ENCODE measurements at regions not wholly inside any gene's neighbourhood (a gene's known extent, or its start where the extent isn't known, plus 50 kb on each side); places are given as distances from the start of the nearest gene placed in this dataset.

GRCh38 chr4:59094505-59094904 lies 1984.3 kb upstream of the IGFBP7 start:
- TF ChIP-seq, protein P1, sequence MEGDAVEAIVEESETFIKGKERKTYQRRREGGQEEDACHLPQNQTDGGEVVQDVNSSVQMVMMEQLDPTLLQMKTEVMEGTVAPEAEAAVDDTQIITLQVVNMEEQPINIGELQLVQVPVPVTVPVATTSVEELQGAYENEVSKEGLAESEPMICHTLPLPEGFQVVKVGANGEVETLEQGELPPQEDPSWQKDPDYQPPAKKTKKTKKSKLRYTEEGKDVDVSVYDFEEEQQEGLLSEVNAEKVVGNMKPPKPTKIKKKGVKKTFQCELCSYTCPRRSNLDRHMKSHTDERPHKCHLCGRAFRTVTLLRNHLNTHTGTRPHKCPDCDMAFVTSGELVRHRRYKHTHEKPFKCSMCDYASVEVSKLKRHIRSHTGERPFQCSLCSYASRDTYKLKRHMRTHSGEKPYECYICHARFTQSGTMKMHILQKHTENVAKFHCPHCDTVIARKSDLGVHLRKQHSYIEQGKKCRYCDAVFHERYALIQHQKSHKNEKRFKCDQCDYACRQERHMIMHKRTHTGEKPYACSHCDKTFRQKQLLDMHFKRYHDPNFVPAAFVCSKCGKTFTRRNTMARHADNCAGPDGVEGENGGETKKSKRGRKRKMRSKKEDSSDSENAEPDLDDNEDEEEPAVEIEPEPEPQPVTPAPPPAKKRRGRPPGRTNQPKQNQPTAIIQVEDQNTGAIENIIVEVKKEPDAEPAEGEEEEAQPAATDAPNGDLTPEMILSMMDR (IDR thresholded peaks at IDR 0.05) = no peak
- no peak for TF ChIP-seq POLR2A (IDR thresholded peaks at IDR 0.05)

Measured in testis (tissue), 2 donors.